Islet precursor cell (in vitro differentiated cells): ENCODE measurements at regions not wholly inside any gene's neighbourhood (a gene's known extent, or its start where the extent isn't known, plus 50 kb on each side); places are given as distances from the start of the nearest gene placed in this dataset.
"Not testable (repeated sequence)": the region's sequence is repeated elsewhere in the genome, so short reads cannot be mapped to it uniquely, and the experiment has no call there.

Source experiments
- DNase-seq: peaks from one replicate; pipeline ENCODE4 v3.0.0-alpha.2; 2018

DNA sequence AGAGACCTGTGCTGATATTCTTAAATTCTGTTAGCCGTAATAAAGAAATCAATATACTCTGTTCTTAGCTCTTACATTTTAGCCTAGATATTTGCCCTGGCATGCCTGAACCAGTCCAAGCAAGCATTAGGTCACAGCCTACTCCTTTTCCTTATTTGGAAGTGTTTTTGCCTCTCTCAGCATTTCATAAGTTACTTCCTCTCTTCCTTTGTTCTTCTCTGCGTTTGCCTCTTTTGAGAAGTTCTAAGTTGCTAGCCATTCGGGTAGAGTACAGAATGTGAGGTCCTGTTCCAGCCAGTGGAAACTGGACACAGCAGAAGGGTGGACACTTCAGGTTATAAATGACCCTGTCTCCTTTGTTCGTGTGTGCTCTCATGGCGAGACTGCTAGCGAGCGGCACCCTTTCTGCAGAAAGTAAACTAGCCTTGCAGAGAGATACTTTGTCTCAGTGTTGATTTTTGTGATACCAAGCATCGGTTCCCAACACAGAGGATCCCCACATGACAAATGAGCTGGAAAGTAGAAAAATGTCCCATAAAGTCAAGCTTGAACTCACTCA, 75.0 kb upstream of the FAM153A start:
- not testable (repeated sequence) for DNase-seq

DNA sequence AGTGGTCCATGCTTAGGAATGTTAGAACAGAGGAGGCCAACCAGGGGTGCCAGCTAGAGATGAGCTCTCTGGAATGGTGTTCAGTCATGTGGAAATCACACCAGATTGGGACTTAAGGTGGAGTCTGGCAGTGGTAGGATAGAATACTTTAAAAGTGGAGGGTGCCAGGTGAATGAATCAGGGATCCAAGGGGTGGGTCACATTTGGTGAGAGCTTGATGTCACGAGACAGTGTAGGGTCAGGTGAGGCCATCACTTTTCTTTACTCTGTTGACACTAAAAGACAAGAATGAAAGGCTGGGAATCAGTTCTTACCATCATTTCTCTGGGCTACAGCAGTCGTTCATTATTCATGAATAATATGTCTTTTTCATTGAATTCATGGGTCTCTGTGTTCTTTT, 73.8 kb upstream of the FAM153A start:
- not testable (repeated sequence) for DNase-seq

GRCh38 chr5:177847914-177848313, 65.2 kb upstream of the FAM153A start:
- not testable (repeated sequence) for DNase-seq

GRCh38 chr5:177846598-177846997, 63.9 kb upstream of the FAM153A start:
- not testable (repeated sequence) for DNase-seq

- not testable (repeated sequence) for DNase-seq
Observed at GRCh38 chr5:177845906-177846305, 63.2 kb upstream of the FAM153A start.

GRCh38 chr5:177836191-177836590, 53.5 kb upstream of the FAM153A start:
- DNase-seq = not testable (repeated sequence)
